Ishikawa (cell line): ENCODE measurements at regions not wholly inside any gene's neighbourhood (a gene's known extent, or its start where the extent isn't known, plus 50 kb on each side); places are given as distances from the start of the nearest gene placed in this dataset.

Experiments used
- CEBPB ChIP-seq: IDR thresholded peaks from 2 replicates; pipeline ENCODE4 v1.6.1; 2012
- CREB1 ChIP-seq: IDR thresholded peaks from 2 replicates; pipeline ENCODE4 v1.6.1; 2012; ENCODE audit warnings: low read depth
- EGR1 ChIP-seq: IDR thresholded peaks from 2 replicates; pipeline ENCODE4 v1.6.1; 2012
- EP300 ChIP-seq: IDR thresholded peaks from 2 replicates; pipeline ENCODE4 v1.6.1; 2012; ENCODE audit warnings: borderline replicate concordance
- FOXM1 ChIP-seq: IDR thresholded peaks from 2 replicates; pipeline ENCODE4 v1.6.1; 2012; ENCODE audit warnings: low read depth, borderline replicate concordance
- MAX ChIP-seq: IDR thresholded peaks from 2 replicates; pipeline ENCODE4 v1.6.1; 2012
- NFIC ChIP-seq: IDR thresholded peaks from 2 replicates; pipeline ENCODE4 v1.6.1; 2012
- RAD21 ChIP-seq: IDR thresholded peaks from 2 replicates; pipeline ENCODE4 v1.6.1; 2012; ENCODE audit warnings: low read depth
- REST ChIP-seq: IDR thresholded peaks from 2 replicates; pipeline ENCODE4 v1.6.1; 2012; ENCODE audit warnings: low read depth, mild to moderate bottlenecking
- TAF1 ChIP-seq: IDR thresholded peaks from 2 replicates; pipeline ENCODE4 v1.6.1; 2012; ENCODE audit warnings: low read depth, mild to moderate bottlenecking
- TCF12 ChIP-seq: IDR thresholded peaks from 2 replicates; pipeline ENCODE4 v1.6.1; 2012; ENCODE audit warnings: low read depth
- TEAD4 ChIP-seq: IDR thresholded peaks from 2 replicates; pipeline ENCODE4 v1.6.1; 2012
- YY1 ChIP-seq: IDR thresholded peaks from 2 replicates; pipeline ENCODE4 v1.6.1; 2012; ENCODE audit warnings: low read depth
- ZBTB7A ChIP-seq: IDR thresholded peaks from 2 replicates; pipeline ENCODE4 v1.6.1; 2012; ENCODE audit warnings: low read depth

- TF ChIP-seq FOXM1 (no peak), REST (no peak), TAF1 (no peak), RAD21 (no peak), EGR1 (no peak), EP300 (no peak), NFIC (peak; percentile 41; the same call in 1 of the 2 replicates), CEBPB (no peak), TCF12 (no peak), MAX (no peak), ZBTB7A (no peak), YY1 (no peak), TEAD4 (no peak), CREB1 (no peak)
Observed at GRCh38 chr4:98744372-98745150, 86.2 kb upstream of the TSPAN5 start.
